Head of caudate nucleus (tissue), 42 donors: ENCODE measurements at regions not wholly inside any gene's neighbourhood (a gene's known extent, or its start where the extent isn't known, plus 50 kb on each side); places are given as distances from the start of the nearest gene placed in this dataset.

Experiments
- DNase-seq, 42 donors: peaks; one replicate each; pipeline versions ENCODE4 v3.0.0 to v3.0.0-alpha.2; 2020 to 2021; ENCODE audit warnings: mixed read lengths in 7 of 42
- intact Hi-C: fragments of 100-400 bp; cut with DNase I; formaldehyde crosslinking; loops from one replicate; pipeline ENCODE4 v1.15.0; 2022

GRCh38 chr5:167478188-167478587, 813.3 kb upstream of the WWC1 start:
- intact Hi-C loops: no loop called here
- DNase-seq: no peak

GRCh38 chr5:167479779-167480178, 811.7 kb upstream of the WWC1 start:
- intact Hi-C loops: no loop called here
- DNase-seq: no peak

GRCh38 chr5:167481345-167481744, 810.1 kb upstream of the WWC1 start:
- intact Hi-C loops: no loop called here
- no peak for DNase-seq

- intact Hi-C loops: no loop called here
- DNase-seq: no peak
These were observed 808.9 kb upstream of the WWC1 start for GRCh38 chr5:167482555-167482954.

- DNase-seq: no peak
- intact Hi-C loops: no loop called here
These were observed 806.2 kb upstream of the WWC1 start for GRCh38 chr5:167485061-167485774.

GRCh38 chr5:167488371-167488770, 803.1 kb upstream of the WWC1 start:
- intact Hi-C loops: no loop called here
- no peak for DNase-seq

- intact Hi-C loops: no loop called here
- no peak for DNase-seq
These were observed 802.2 kb upstream of the WWC1 start for GRCh38 chr5:167489202-167489601.

- DNase-seq: no peak
- intact Hi-C loops: no loop called here
These were observed 787.3 kb upstream of the WWC1 start for GRCh38 chr5:167503926-167504720.

- peak in 2 of 42 donors; percentile 5 to 7 for DNase-seq
These were observed 783.8 kb upstream of the WWC1 start for GRCh38 chr5:167507463-167508233.

GRCh38 chr5:167509076-167509475, 782.4 kb upstream of the WWC1 start:
- intact Hi-C loops: no loop called here
- no peak for DNase-seq

More at GRCh38 chr5:167507463-167508233, 783.8 kb upstream of the WWC1 start:
- intact Hi-C loops: no loop called here

GRCh38 chr5:167511276-167511675, 780.2 kb upstream of the WWC1 start:
- no peak for DNase-seq
- intact Hi-C loops: no loop called here

GRCh38 chr5:167512111-167512510, 779.3 kb upstream of the WWC1 start:
- intact Hi-C loops: no loop called here
- DNase-seq: no peak

GRCh38 chr5:167513381-167513780, 778.1 kb upstream of the WWC1 start:
- intact Hi-C loops: no loop called here
- DNase-seq: no peak

GRCh38 chr5:167514461-167514860, 777.0 kb upstream of the WWC1 start:
- intact Hi-C loops: no loop called here
- DNase-seq: no peak

- intact Hi-C loops: no loop called here
- no peak for DNase-seq
These were observed 766.4 kb upstream of the WWC1 start for GRCh38 chr5:167525004-167525403.

GRCh38 chr5:167528651-167529050, 762.8 kb upstream of the WWC1 start:
- intact Hi-C loops: no loop called here
- no peak for DNase-seq

- DNase-seq: no peak
- intact Hi-C loops: no loop called here
These were observed 760.9 kb upstream of the WWC1 start for GRCh38 chr5:167530548-167530947.

GRCh38 chr5:167533814-167534795, 757.3 kb upstream of the WWC1 start:
- intact Hi-C loops: no loop called here
- DNase-seq: no peak

GRCh38 chr5:167539747-167540146, 751.7 kb upstream of the WWC1 start:
- intact Hi-C loops: no loop called here
- DNase-seq: no peak
